Trophoblast cell (in vitro differentiated cells and primary cell): ENCODE measurements at regions not wholly inside any gene's neighbourhood (a gene's known extent, or its start where the extent isn't known, plus 50 kb on each side); places are given as distances from the start of the nearest gene placed in this dataset.

Experiments
- DNase-seq, 2 donors: peaks; one replicate each; pipeline ENCODE4 v3.0.0-alpha.2; 2016
- H2AFZ ChIP-seq: 2 replicates; pipeline ENCODE4 v1.6.1; 2013; ENCODE audit warnings: low read length, moderate library complexity, mild to moderate bottlenecking; ENCODE audit not compliant: insufficient read depth, poor library complexity
- H2AK5ac ChIP-seq: 2 replicates; pipeline ENCODE4 v1.6.1; 2013; ENCODE audit warnings: mild to moderate bottlenecking, low read length
- H2BK120ac ChIP-seq: 2 replicates; pipeline ENCODE4 v1.6.1; 2013; ENCODE audit warnings: low read length, mild to moderate bottlenecking, moderate library complexity; ENCODE audit not compliant: insufficient read depth, poor library complexity
- H2BK12ac ChIP-seq: 2 replicates; pipeline ENCODE4 v1.6.1; 2013; ENCODE audit warnings: mild to moderate bottlenecking, low read length, moderate library complexity
- H2BK5ac ChIP-seq: 2 replicates; pipeline ENCODE4 v1.6.1; 2013; ENCODE audit warnings: low read length, low read depth, moderate library complexity, mild to moderate bottlenecking; ENCODE audit not compliant: poor library complexity
- H3K14ac ChIP-seq: 2 replicates; pipeline ENCODE4 v1.6.1; 2013; ENCODE audit warnings: mild to moderate bottlenecking, low read length
- H3K18ac ChIP-seq: 2 replicates; pipeline ENCODE4 v1.6.1; 2013; ENCODE audit warnings: mild to moderate bottlenecking, low read length
- H3K23ac ChIP-seq: 2 replicates; pipeline ENCODE4 v1.6.1; 2013; ENCODE audit warnings: low read length
- H3K27ac ChIP-seq: 2 replicates; pipeline ENCODE4 v1.5.1; 2013; ENCODE audit warnings: low read depth, mild to moderate bottlenecking, inconsistent platforms, low read length, moderate library complexity
- H3K27me3 ChIP-seq: 2 replicates; pipeline ENCODE4 v1.6.1; 2013; ENCODE audit warnings: inconsistent platforms, mild to moderate bottlenecking, low read length, moderate library complexity; ENCODE audit not compliant: insufficient read depth
- H3K36me3 ChIP-seq, 2 experiments: 1 replicate in 1 of 2; 2 replicates in 1 of 2; pipeline ENCODE4 v1.6.1; 2013; ENCODE audit warnings: low read length in 2 of 2, mild to moderate bottlenecking in 2 of 2, moderate library complexity in 1 of 2; ENCODE audit not compliant: insufficient read depth in 2 of 2, control insufficient read depth in 1 of 2
- H3K4ac ChIP-seq: 2 replicates; pipeline ENCODE4 v1.6.1; 2013; ENCODE audit warnings: low read depth, mild to moderate bottlenecking, low read length, moderate library complexity
- H3K4me1 ChIP-seq, 2 experiments: 1 replicate in 1 of 2; 2 replicates in 1 of 2; pipeline ENCODE4 v1.6.1; 2013; ENCODE audit warnings: low read length in 2 of 2, mild to moderate bottlenecking in 2 of 2, moderate library complexity in 1 of 2; ENCODE audit not compliant: insufficient read depth in 2 of 2, control insufficient read depth in 1 of 2
- H3K4me2 ChIP-seq: 2 replicates; pipeline ENCODE4 v1.6.1; 2013; ENCODE audit warnings: inconsistent platforms, mild to moderate bottlenecking, low read length, moderate library complexity
- H3K4me3 ChIP-seq: 2 replicates; pipeline ENCODE4 v1.5.1; 2013; ENCODE audit warnings: mild to moderate bottlenecking, low read depth, low read length, inconsistent platforms
- H3K79me1 ChIP-seq: one replicate; pipeline ENCODE4 v1.6.1; 2013; ENCODE audit warnings: low read length
- H3K79me2 ChIP-seq: 2 replicates; pipeline ENCODE4 v1.6.1; 2013; ENCODE audit warnings: low read length, mild to moderate bottlenecking; ENCODE audit not compliant: control insufficient read depth, insufficient read depth, poor library complexity
- H3K9ac ChIP-seq: 2 replicates; pipeline ENCODE4 v1.6.1; 2013; ENCODE audit warnings: mild to moderate bottlenecking, low read length
- H3K9me3 ChIP-seq: 2 replicates; pipeline ENCODE4 v1.6.1; 2013; ENCODE audit warnings: low read depth, mild to moderate bottlenecking, control low read depth, inconsistent platforms, low read length; ENCODE audit not compliant: insufficient read depth
- H4K12ac ChIP-seq: 2 replicates; pipeline ENCODE4 v1.6.1; 2013; ENCODE audit warnings: low read depth, mild to moderate bottlenecking, low read length, moderate library complexity
- H4K8ac ChIP-seq: 2 replicates; pipeline ENCODE4 v1.6.1; 2013; ENCODE audit warnings: low read depth, mild to moderate bottlenecking, low read length, moderate library complexity
- H4K91ac ChIP-seq: one replicate; pipeline ENCODE4 v1.6.1; 2013; ENCODE audit warnings: low read depth, mild to moderate bottlenecking, low read length, moderate library complexity
- WGBS: extraction: QIAGEN DNeasy Blood & Tissue Kit; methylation state at CpG from one replicate; pipeline ENCODE4 v1.1.7; 2013; ENCODE audit warnings: missing lambda C conversion rate; ENCODE audit not compliant: insufficient read length, insufficient coverage; ENCODE audit errors: extremely low coverage; 5-methylcytosine and 5-hydroxymethylcytosine counted together

- H3K9me3 ChIP-seq = peaks cover 2% of the 10 kb centered on the region
- H4K12ac ChIP-seq = no peak overlapping the region
- H2BK5ac ChIP-seq = no peak overlapping the region
- no peak overlapping the region for H3K9ac ChIP-seq
- no peak overlapping the region for H2BK12ac ChIP-seq
- no peak overlapping the region for H2BK120ac ChIP-seq
- no peak overlapping the region for H3K14ac ChIP-seq
- H4K91ac ChIP-seq = no peak overlapping the region
- no peak overlapping the region for H3K4ac ChIP-seq
- H3K4me3 ChIP-seq = no peak overlapping the region
- no CpG with 5 or more reads among the region's 3 CpGs for WGBS
- no peaks in the 10 kb centered on the region for H3K79me2 ChIP-seq
- no peaks in the 10 kb centered on the region for H3K79me1 ChIP-seq
- H3K27ac ChIP-seq = no peak overlapping the region
- H3K27me3 ChIP-seq = no peaks in the 10 kb centered on the region
- no peak overlapping the region for H3K4me2 ChIP-seq
- H3K36me3 ChIP-seq = no peaks in the 10 kb centered on the region
- no peak overlapping the region for H2AK5ac ChIP-seq
- no peak overlapping the region for H4K8ac ChIP-seq
- no peak overlapping the region for H2AFZ ChIP-seq
- no peak for DNase-seq
- H3K18ac ChIP-seq = no peak overlapping the region
- no peak overlapping the region for H3K23ac ChIP-seq
- H3K4me1 ChIP-seq = no peaks in the 10 kb centered on the region
Measured at GRCh38 chr4:23390246-23390645, 499.6 kb downstream of the PPARGC1A start.

- H2BK12ac ChIP-seq = no peak overlapping the region
- no peak overlapping the region for H3K4ac ChIP-seq
- no peak overlapping the region for H4K91ac ChIP-seq
- H3K4me2 ChIP-seq = no peak overlapping the region
- no peak overlapping the region for H4K12ac ChIP-seq
- no peak for DNase-seq
- peaks cover 0 to 1% of the 10 kb centered on the region in 2 experiments for H3K4me1 ChIP-seq
- H2BK5ac ChIP-seq = no peak overlapping the region
- no peaks in the 10 kb centered on the region for H3K36me3 ChIP-seq
- no peak overlapping the region for H3K27ac ChIP-seq
- peaks cover 2% of the 10 kb centered on the region for H3K9me3 ChIP-seq
- H3K27me3 ChIP-seq = no peaks in the 10 kb centered on the region
- no peak overlapping the region for H2AK5ac ChIP-seq
- no peak overlapping the region for H3K14ac ChIP-seq
- H2BK120ac ChIP-seq = no peak overlapping the region
- no peak overlapping the region for H3K18ac ChIP-seq
- H3K4me3 ChIP-seq = no peak overlapping the region
- WGBS = no CpG with 5 or more reads among the region's 2 CpGs
- no peaks in the 10 kb centered on the region for H3K79me2 ChIP-seq
- H3K23ac ChIP-seq = no peak overlapping the region
- no peaks in the 10 kb centered on the region for H3K79me1 ChIP-seq
- no peak overlapping the region for H3K9ac ChIP-seq
- no peak overlapping the region for H4K8ac ChIP-seq
- H2AFZ ChIP-seq = no peak overlapping the region
Measured at GRCh38 chr4:23388699-23389395, 501.0 kb downstream of the PPARGC1A start.

- H2BK120ac ChIP-seq = no peak overlapping the region
- H4K12ac ChIP-seq = no peak overlapping the region
- no peak overlapping the region for H3K4me2 ChIP-seq
- H3K9ac ChIP-seq = no peak overlapping the region
- H3K79me2 ChIP-seq = no peaks in the 10 kb centered on the region
- H3K18ac ChIP-seq = no peak overlapping the region
- no peak overlapping the region for H4K8ac ChIP-seq
- H3K27ac ChIP-seq = no peak overlapping the region
- H3K4me1 ChIP-seq = peaks cover 0 to 1% of the 10 kb centered on the region in 2 experiments
- H3K14ac ChIP-seq = no peak overlapping the region
- no peak overlapping the region for H2BK12ac ChIP-seq
- H3K27me3 ChIP-seq = no peaks in the 10 kb centered on the region
- no peaks in the 10 kb centered on the region for H3K36me3 ChIP-seq
- no peak overlapping the region for H3K4ac ChIP-seq
- no peaks in the 10 kb centered on the region for H3K79me1 ChIP-seq
- no peak overlapping the region for H2AK5ac ChIP-seq
- no peak overlapping the region for H3K23ac ChIP-seq
- WGBS = no CpG with 5 or more reads among the region's 6 CpGs
- H4K91ac ChIP-seq = no peak overlapping the region
- H2BK5ac ChIP-seq = no peak overlapping the region
- DNase-seq = no peak
- no peak overlapping the region for H2AFZ ChIP-seq
- H3K9me3 ChIP-seq = peaks cover 2% of the 10 kb centered on the region
- no peak overlapping the region for H3K4me3 ChIP-seq
Measured at GRCh38 chr4:23388255-23388654, 501.6 kb downstream of the PPARGC1A start.

GRCh38 chr4:23384741-23385140, 505.1 kb downstream of the PPARGC1A start:
- WGBS = no CpG with 5 or more reads among the region's 2 CpGs
- Histone ChIP-seq H2BK12ac (no peak overlapping the region), H3K23ac (no peak overlapping the region), H3K36me3 (no peaks in the 10 kb centered on the region), H4K8ac (no peak overlapping the region), H3K4me3 (no peak overlapping the region), H3K9ac (no peak overlapping the region), H3K79me2 (no peaks in the 10 kb centered on the region), H3K4me2 (no peak overlapping the region), H3K27me3 (no peaks in the 10 kb centered on the region), H3K18ac (no peak overlapping the region), H2BK5ac (no peak overlapping the region), H3K9me3 (no peaks in the 10 kb centered on the region), H3K27ac (no peak overlapping the region), H2AFZ (no peak overlapping the region), H3K4ac (no peak overlapping the region), H2AK5ac (no peak overlapping the region), H2BK120ac (no peak overlapping the region), H3K14ac (no peak overlapping the region), H3K4me1 (peaks cover 0 to 1% of the 10 kb centered on the region in 2 experiments), H3K79me1 (no peaks in the 10 kb centered on the region), H4K91ac (no peak overlapping the region), H4K12ac (no peak overlapping the region)
- DNase-seq = no peak
